Mesothelial cell of epicardium (in vitro differentiated cells): ENCODE measurements at regions not wholly inside any gene's neighbourhood (a gene's known extent, or its start where the extent isn't known, plus 50 kb on each side); places are given as distances from the start of the nearest gene placed in this dataset.

Experiments used
- DNase-seq, 2 experiments: peaks; one replicate each; pipeline ENCODE4 v3.0.0; 2021; ENCODE audit warnings: low spot score in 2 of 2; ENCODE audit not compliant: unreplicated experiment in 2 of 2
- H3K27ac Mint-ChIP-seq: 2 replicates; pipeline ENCODE4 v1.8.0; 2021; ENCODE audit warnings: mixed read lengths
- H3K27me3 Mint-ChIP-seq: 2 replicates; pipeline ENCODE4 v1.8.0; 2021; ENCODE audit warnings: low read depth, mixed read lengths
- H3K36me3 Mint-ChIP-seq: 2 replicates; pipeline ENCODE4 v1.8.0; 2021; ENCODE audit warnings: mixed read lengths
- H3K4me1 Mint-ChIP-seq: 2 replicates; pipeline ENCODE4 v1.8.0; 2021; ENCODE audit warnings: mixed read lengths
- H3K4me3 Mint-ChIP-seq: 2 replicates; pipeline ENCODE4 v1.8.0; 2021; ENCODE audit warnings: mild to moderate bottlenecking, moderate library complexity, mixed read lengths
- H3K9me3 Mint-ChIP-seq: 2 replicates; pipeline ENCODE4 v1.8.0; 2021; ENCODE audit warnings: mixed read lengths
- TF ChIP-seq, protein P1 (sequence below): fragments of 200-600 bp; sonication (generic); IDR thresholded peaks from one replicate; pipeline ENCODE4 v1.5.0; 2021; ENCODE audit warnings: antibody characterized with exemption; ENCODE audit not compliant: unreplicated experiment

DNA sequence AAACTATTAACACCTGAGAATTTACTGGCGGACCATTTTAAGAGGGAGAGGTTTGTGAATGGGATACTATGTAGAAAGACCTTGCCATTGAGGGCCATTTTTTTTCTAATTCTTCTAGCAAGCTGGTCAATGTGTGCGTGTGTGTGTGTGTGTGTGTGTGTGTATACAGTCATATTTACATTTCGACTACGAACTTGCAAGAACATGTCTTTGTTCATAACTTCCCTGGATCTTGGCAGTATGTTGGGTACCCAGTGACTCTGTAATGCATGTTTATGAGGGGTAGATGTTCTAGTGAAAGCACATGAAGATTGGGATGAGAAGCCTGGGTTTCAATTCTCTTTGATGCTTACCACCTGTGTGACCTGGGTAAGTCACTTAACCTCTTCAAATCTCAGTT is 133.6 kb downstream of the UBE2E3 start:
- no peaks in the 10 kb centered on the region for H3K27me3 Mint-ChIP-seq
- H3K27ac Mint-ChIP-seq = no peak overlapping the region
- H3K4me1 Mint-ChIP-seq = no peaks in the 10 kb centered on the region
- no peak overlapping the region for H3K4me3 Mint-ChIP-seq
- H3K36me3 Mint-ChIP-seq = no peaks in the 10 kb centered on the region
- no peak for DNase-seq
- TF ChIP-seq, protein P1, sequence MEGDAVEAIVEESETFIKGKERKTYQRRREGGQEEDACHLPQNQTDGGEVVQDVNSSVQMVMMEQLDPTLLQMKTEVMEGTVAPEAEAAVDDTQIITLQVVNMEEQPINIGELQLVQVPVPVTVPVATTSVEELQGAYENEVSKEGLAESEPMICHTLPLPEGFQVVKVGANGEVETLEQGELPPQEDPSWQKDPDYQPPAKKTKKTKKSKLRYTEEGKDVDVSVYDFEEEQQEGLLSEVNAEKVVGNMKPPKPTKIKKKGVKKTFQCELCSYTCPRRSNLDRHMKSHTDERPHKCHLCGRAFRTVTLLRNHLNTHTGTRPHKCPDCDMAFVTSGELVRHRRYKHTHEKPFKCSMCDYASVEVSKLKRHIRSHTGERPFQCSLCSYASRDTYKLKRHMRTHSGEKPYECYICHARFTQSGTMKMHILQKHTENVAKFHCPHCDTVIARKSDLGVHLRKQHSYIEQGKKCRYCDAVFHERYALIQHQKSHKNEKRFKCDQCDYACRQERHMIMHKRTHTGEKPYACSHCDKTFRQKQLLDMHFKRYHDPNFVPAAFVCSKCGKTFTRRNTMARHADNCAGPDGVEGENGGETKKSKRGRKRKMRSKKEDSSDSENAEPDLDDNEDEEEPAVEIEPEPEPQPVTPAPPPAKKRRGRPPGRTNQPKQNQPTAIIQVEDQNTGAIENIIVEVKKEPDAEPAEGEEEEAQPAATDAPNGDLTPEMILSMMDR = no peak
- H3K9me3 Mint-ChIP-seq = no peaks in the 10 kb centered on the region

DNA sequence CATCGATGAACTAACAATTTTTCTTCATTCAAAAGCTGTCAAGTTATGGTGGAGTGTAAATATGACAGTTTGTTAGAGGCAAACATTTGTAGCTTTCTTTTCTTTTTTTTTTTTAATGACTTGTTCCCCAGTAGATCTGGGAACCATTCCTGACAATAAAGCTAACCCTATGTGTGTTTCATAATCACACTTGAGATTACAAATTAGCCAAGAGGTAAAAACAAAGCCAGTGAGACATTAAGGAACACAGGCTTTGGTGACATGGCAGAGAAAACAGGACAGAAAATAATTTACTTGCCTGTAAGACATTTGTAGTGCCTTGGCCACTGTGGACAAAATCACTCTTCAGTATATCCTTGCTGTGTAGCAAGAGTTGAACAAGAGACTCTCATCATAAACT is 135.9 kb downstream of the UBE2E3 start:
- DNase-seq = no peak
- Mint-ChIP-seq H3K27ac (no peak overlapping the region), H3K4me3 (no peak overlapping the region), H3K9me3 (no peaks in the 10 kb centered on the region), H3K4me1 (no peaks in the 10 kb centered on the region), H3K27me3 (no peaks in the 10 kb centered on the region), H3K36me3 (no peaks in the 10 kb centered on the region)
- TF ChIP-seq, protein P1 = no peak

DNA sequence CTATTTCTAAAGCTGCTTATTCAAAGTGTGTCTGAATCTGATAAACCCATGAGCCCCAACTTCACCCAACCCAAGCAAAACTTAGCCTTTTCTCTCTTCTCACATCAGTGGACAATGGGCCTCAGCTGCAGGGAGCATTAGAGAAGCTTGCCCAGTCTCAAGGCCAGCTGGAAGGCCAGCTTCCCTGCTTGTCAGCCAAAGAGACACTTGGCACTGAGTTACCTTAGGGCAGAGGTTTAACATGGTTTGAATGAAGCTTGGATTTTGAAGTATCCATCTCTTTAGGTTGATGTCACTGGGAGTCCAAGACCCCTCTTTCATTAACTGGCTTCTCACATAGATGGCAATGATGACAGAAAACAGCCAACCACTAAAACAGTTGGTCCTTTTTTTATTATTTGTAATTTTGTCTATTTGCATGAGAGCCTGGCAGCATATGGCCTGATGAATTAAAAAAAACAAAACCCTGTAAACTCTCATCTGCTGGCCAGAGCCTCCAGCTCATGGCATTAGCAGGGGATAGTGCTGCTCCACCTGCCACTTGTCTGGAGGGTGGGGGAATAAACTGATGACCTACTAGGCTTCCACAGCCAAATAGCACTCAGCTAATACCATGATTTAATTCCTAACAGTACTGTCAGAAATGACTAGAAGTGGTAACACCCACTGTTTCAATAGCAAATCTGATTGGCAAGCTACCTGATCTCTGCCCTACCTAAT is 137.0 kb downstream of the UBE2E3 start:
- TF ChIP-seq, protein P1 = no peak
- Mint-ChIP-seq H3K27me3 (no peaks in the 10 kb centered on the region), H3K27ac (no peak overlapping the region), H3K4me3 (no peak overlapping the region), H3K9me3 (no peaks in the 10 kb centered on the region), H3K4me1 (no peaks in the 10 kb centered on the region), H3K36me3 (no peaks in the 10 kb centered on the region)
- no peak for DNase-seq

DNA sequence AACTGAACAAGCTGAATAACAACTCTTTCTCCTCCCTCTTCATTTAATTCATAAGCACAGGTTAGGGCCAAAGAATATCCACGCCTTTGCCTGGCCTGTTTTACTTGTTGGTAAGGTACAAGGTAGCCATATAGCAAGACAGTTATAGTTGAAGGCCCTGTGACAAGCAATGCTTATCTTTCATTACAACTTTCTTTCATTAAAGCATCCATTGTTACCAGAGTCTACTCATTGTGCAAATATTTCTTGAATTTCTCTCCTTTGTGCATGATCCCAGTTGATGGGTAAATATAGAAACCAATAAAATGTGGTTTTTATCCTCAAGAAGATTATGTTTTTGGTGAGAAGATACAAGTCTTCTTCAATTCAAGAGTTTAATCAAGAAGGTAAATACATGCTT is 140.2 kb downstream of the UBE2E3 start:
- no peaks in the 10 kb centered on the region for H3K9me3 Mint-ChIP-seq
- H3K27ac Mint-ChIP-seq = no peak overlapping the region
- peaks cover 2% of the 10 kb centered on the region for H3K4me1 Mint-ChIP-seq
- TF ChIP-seq, protein P1 = no peak
- H3K4me3 Mint-ChIP-seq = no peak overlapping the region
- no peak for DNase-seq
- H3K27me3 Mint-ChIP-seq = no peaks in the 10 kb centered on the region
- no peaks in the 10 kb centered on the region for H3K36me3 Mint-ChIP-seq

DNA sequence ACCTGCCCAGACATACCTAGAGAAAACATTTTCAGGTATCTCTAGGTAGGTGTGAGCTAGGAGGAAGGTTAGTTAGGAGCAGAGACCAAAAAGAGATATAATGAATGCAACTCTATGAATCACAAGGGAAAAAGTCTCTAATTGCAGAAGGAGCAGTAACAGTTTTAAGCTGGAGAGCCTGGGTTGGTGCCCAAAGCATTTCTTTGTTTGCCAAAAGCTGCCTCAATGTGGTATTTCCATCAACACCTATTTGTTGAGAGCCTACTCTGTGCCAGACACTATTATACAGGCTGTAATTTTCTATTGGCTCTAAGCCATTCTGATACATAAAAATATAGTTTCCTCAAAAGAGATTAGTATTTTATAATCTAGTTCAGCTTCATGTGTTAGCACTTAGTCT is 141.6 kb downstream of the UBE2E3 start:
- no peaks in the 10 kb centered on the region for H3K36me3 Mint-ChIP-seq
- H3K27me3 Mint-ChIP-seq = no peaks in the 10 kb centered on the region
- no peak for DNase-seq
- no peak overlapping the region for H3K27ac Mint-ChIP-seq
- H3K9me3 Mint-ChIP-seq = no peaks in the 10 kb centered on the region
- no peak overlapping the region for H3K4me3 Mint-ChIP-seq
- TF ChIP-seq, protein P1 = no peak
- peaks cover 2% of the 10 kb centered on the region for H3K4me1 Mint-ChIP-seq

DNA sequence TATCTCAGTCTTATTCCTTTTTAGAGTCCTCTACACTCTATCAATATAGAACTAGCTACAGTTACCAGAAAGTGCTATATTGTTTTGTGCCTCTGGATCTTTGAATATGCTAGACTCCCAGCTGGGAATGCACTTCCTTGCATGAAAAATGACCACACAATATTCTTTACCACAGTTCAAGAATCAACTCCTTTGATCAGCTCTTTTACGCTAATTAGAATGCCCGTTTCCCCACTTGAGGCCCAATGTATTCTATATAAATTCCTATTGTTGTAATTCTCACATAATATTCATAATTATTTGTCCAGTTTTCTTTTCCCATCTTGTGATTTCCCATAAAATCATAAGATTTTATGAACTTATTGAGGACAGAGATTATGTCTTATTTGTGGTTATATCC is 142.2 kb downstream of the UBE2E3 start:
- no peak for DNase-seq
- H3K4me3 Mint-ChIP-seq = no peak overlapping the region
- H3K27me3 Mint-ChIP-seq = no peaks in the 10 kb centered on the region
- H3K4me1 Mint-ChIP-seq = peaks cover 2% of the 10 kb centered on the region
- TF ChIP-seq, protein P1 = no peak
- no peaks in the 10 kb centered on the region for H3K36me3 Mint-ChIP-seq
- no peak overlapping the region for H3K27ac Mint-ChIP-seq
- no peaks in the 10 kb centered on the region for H3K9me3 Mint-ChIP-seq
